Suprapubic skin (tissue), 4 donors: ENCODE measurements at regions not wholly inside any gene's neighbourhood (a gene's known extent, or its start where the extent isn't known, plus 50 kb on each side); places are given as distances from the start of the nearest gene placed in this dataset.
A peak's percentile ranks its signal among the peaks of the same experiment; 100 is the strongest.

ENCODE experiments used
- DNase-seq, 2 donors: peaks; one replicate each; pipeline ENCODE4 v3.0.0-alpha.2; 2019; ENCODE audit warnings: low spot score in 2 of 2
- H3K27ac ChIP-seq: fragments of 200-600 bp; sonication (generic); one replicate; pipeline ENCODE4 v1.5.1; 2019
- H3K27me3 ChIP-seq: fragments of 200-600 bp; sonication (generic); one replicate; pipeline ENCODE4 v1.5.1; 2019
- H3K36me3 ChIP-seq: fragments of 200-600 bp; sonication (generic); one replicate; pipeline ENCODE4 v1.5.1; 2019
- H3K4me1 ChIP-seq: fragments of 200-600 bp; sonication (generic); one replicate; pipeline ENCODE4 v1.5.1; 2019
- H3K4me3 ChIP-seq: fragments of 200-600 bp; sonication (generic); one replicate; pipeline ENCODE4 v1.5.1; 2019; ENCODE audit warnings: mild to moderate bottlenecking
- H3K9me3 ChIP-seq: fragments of 200-600 bp; sonication (generic); one replicate; pipeline ENCODE4 v1.5.1; 2019
- CTCF ChIP-seq, 2 donors: fragments of 200-600 bp in 1 of 2; fragments of 450-650 bp in 1 of 2; sonication (generic) in 1 of 2; IDR thresholded peaks; one replicate each; pipeline ENCODE4 v1.5.1; 2016 to 2019; ENCODE audit warnings: antibody characterized with exemption in 2 of 2, mild to moderate bottlenecking in 1 of 2, moderate library complexity in 1 of 2
- EP300 ChIP-seq: sonication (generic); formaldehyde crosslinking; IDR thresholded peaks from one replicate; pipeline ENCODE4 v1.6.1; 2017; ENCODE audit warnings: antibody characterized with exemption
- POLR2A ChIP-seq, 2 donors: fragments of 450-650 bp; IDR thresholded peaks; one replicate each; pipeline ENCODE4 v1.6.1; 2017; ENCODE audit warnings: antibody characterized with exemption in 2 of 2, mild to moderate bottlenecking in 2 of 2, moderate library complexity in 2 of 2
- POLR2AphosphoS5 ChIP-seq, 3 donors: sonication (generic); formaldehyde crosslinking; IDR thresholded peaks; one replicate each; pipeline ENCODE4 v1.6.1; 2017; ENCODE audit warnings: antibody characterized with exemption in 3 of 3
- WGBS: methylation state at CpG from one replicate; pipeline ENCODE4 v1.1.5; 2018; 5-methylcytosine and 5-hydroxymethylcytosine counted together

GRCh38 chr2:217738061-217738460 lies 264.7 kb downstream of the TNS1 start:
- Histone ChIP-seq H3K27ac (no peak overlapping the region), H3K4me1 (peaks cover 20% of the 10 kb centered on the region), H3K4me3 (no peak overlapping the region), H3K9me3 (no peaks in the 10 kb centered on the region), H3K27me3 (no peaks in the 10 kb centered on the region), H3K36me3 (no peaks in the 10 kb centered on the region)
- TF ChIP-seq POLR2A (IDR thresholded peaks at IDR 0.05) (no peak), EP300 (no peak), CTCF (IDR thresholded peaks at IDR 0.05) (no peak), POLR2AphosphoS5 (IDR thresholded peaks at IDR 0.05) (no peak)
- WGBS: 78% methylated on average over 3 of the region's 3 CpGs
- DNase-seq: peak in 1 of 2 donors; percentile 16

GRCh38 chr2:217736776-217737550 lies 265.8 kb downstream of the TNS1 start:
- 87% methylated on average over 3 of the region's 3 CpGs for WGBS
- Histone ChIP-seq H3K27me3 (no peaks in the 10 kb centered on the region), H3K4me1 (peaks cover 29% of the 10 kb centered on the region), H3K9me3 (no peaks in the 10 kb centered on the region), H3K4me3 (no peak overlapping the region), H3K27ac (no peak overlapping the region), H3K36me3 (no peaks in the 10 kb centered on the region)
- no peak for TF ChIP-seq EP300
- TF ChIP-seq CTCF (IDR thresholded peaks at IDR 0.05): no peak
- TF ChIP-seq POLR2AphosphoS5 (IDR thresholded peaks at IDR 0.05): no peak
- no peak for TF ChIP-seq POLR2A (IDR thresholded peaks at IDR 0.05)
- peak in 1 of 2 donors; percentile 34 for DNase-seq

- no peak for TF ChIP-seq EP300
- no peak for TF ChIP-seq POLR2A (IDR thresholded peaks at IDR 0.05)
- no peak for TF ChIP-seq CTCF (IDR thresholded peaks at IDR 0.05)
- no peak for TF ChIP-seq POLR2AphosphoS5 (IDR thresholded peaks at IDR 0.05)
- WGBS: 84% methylated on average over 3 of the region's 3 CpGs
- peaks cover 34% of the 10 kb centered on the region for H3K4me1 ChIP-seq
- no peak overlapping the region for H3K4me3 ChIP-seq
- H3K27me3 ChIP-seq: no peaks in the 10 kb centered on the region
- H3K27ac ChIP-seq: no peak overlapping the region
- H3K9me3 ChIP-seq: no peaks in the 10 kb centered on the region
- no peak for DNase-seq
- no peaks in the 10 kb centered on the region for H3K36me3 ChIP-seq
Observed at GRCh38 chr2:217735899-217736298, 266.9 kb downstream of the TNS1 start.

- Histone ChIP-seq H3K9me3 (no peaks in the 10 kb centered on the region), H3K4me1 (peaks cover 28% of the 10 kb centered on the region), H3K27me3 (no peaks in the 10 kb centered on the region), H3K27ac (no peak overlapping the region), H3K36me3 (no peaks in the 10 kb centered on the region), H3K4me3 (no peak overlapping the region)
- no peak for DNase-seq
- no peak for TF ChIP-seq POLR2AphosphoS5 (IDR thresholded peaks at IDR 0.05)
Observed at GRCh38 chr2:217735034-217735433, 267.8 kb downstream of the TNS1 start.

- 69% methylated on average over 3 of the region's 3 CpGs for WGBS
- H3K9me3 ChIP-seq: no peaks in the 10 kb centered on the region
- DNase-seq: no peak
- TF ChIP-seq POLR2AphosphoS5 (IDR thresholded peaks at IDR 0.05) (no peak), EP300 (no peak), CTCF (IDR thresholded peaks at IDR 0.05) (no peak), POLR2A (IDR thresholded peaks at IDR 0.05) (no peak)
- no peak overlapping the region for H3K4me3 ChIP-seq
- no peaks in the 10 kb centered on the region for H3K36me3 ChIP-seq
- H3K27ac ChIP-seq: peak overlapping the region; percentile 70
- H3K27me3 ChIP-seq: no peaks in the 10 kb centered on the region
- peaks cover 38% of the 10 kb centered on the region for H3K4me1 ChIP-seq
Observed at GRCh38 chr2:217733461-217733860, 269.3 kb downstream of the TNS1 start.
